ENCODE measurements at regions not wholly inside any gene's neighbourhood (a gene's known extent, or its start where the extent isn't known, plus 50 kb on each side); places are given as distances from the start of the nearest gene placed in this dataset.
A peak's percentile ranks its signal among the peaks of the same experiment; 100 is the strongest.

- 0 out of 2 replicates have a peak, but pooled peaks have one; percentile 12 for TF ChIP-seq USF1 (IDR thresholded peaks at IDR 0.05)
- no peak for TF ChIP-seq NFIC (IDR thresholded peaks at IDR 0.05)
- peak; percentile 38; the same call in 1 of the 2 replicates for TF ChIP-seq MAX (IDR thresholded peaks at IDR 0.05)
- peak; percentile 11; the same call in 1 of the 2 replicates for TF ChIP-seq TEAD4 (IDR thresholded peaks at IDR 0.05)
- TF ChIP-seq CREB1 (IDR thresholded peaks at IDR 0.05; ENCODE audit: low read depth), result no peak
- TF ChIP-seq EP300 (IDR thresholded peaks at IDR 0.05; ENCODE audit: borderline replicate concordance), result peak; percentile 34; the same call in 1 of the 2 replicates
- TF ChIP-seq ZBTB7A (IDR thresholded peaks at IDR 0.05; ENCODE audit: low read depth), result no peak
- peak; percentile 80 for TF ChIP-seq TCF12 (IDR thresholded peaks at IDR 0.05; ENCODE audit: low read depth)
These were observed 81.3 kb downstream of the GADD45G start for GRCh38 chr9:89686126-89686525.

GRCh38 chr9:89686621-89687020, 81.8 kb downstream of the GADD45G start:
- TF ChIP-seq EGR1 (IDR thresholded peaks at IDR 0.05), result no peak
- no peak for TF ChIP-seq RAD21 (IDR thresholded peaks at IDR 0.05; ENCODE audit: low read depth)

GRCh38 chr9:89687188-89687587, 82.4 kb downstream of the GADD45G start:
- TF ChIP-seq YY1 (IDR thresholded peaks at IDR 0.05; ENCODE audit: low read depth) (no peak), TAF1 (IDR thresholded peaks at IDR 0.05; ENCODE audit: low read depth) (no peak), ZBTB7A (IDR thresholded peaks at IDR 0.05; ENCODE audit: low read depth) (no peak), RAD21 (IDR thresholded peaks at IDR 0.05; ENCODE audit: low read depth) (no peak)

- TF ChIP-seq YY1 (IDR thresholded peaks at IDR 0.05; ENCODE audit: low read depth) (no peak), USF1 (IDR thresholded peaks at IDR 0.05) (no peak), TAF1 (IDR thresholded peaks at IDR 0.05; ENCODE audit: low read depth) (no peak), CREB1 (IDR thresholded peaks at IDR 0.05; ENCODE audit: low read depth) (no peak), TEAD4 (IDR thresholded peaks at IDR 0.05) (no peak), FOXM1 (IDR thresholded peaks at IDR 0.05; ENCODE audit: borderline replicate concordance, low read depth) (no peak), TCF12 (IDR thresholded peaks at IDR 0.05; ENCODE audit: low read depth) (no peak), ZBTB7A (IDR thresholded peaks at IDR 0.05; ENCODE audit: low read depth) (no peak), REST (IDR thresholded peaks at IDR 0.05; ENCODE audit: low read depth) (no peak), MAX (IDR thresholded peaks at IDR 0.05) (no peak), RAD21 (IDR thresholded peaks at IDR 0.05; ENCODE audit: low read depth) (no peak), NFIC (IDR thresholded peaks at IDR 0.05) (no peak), CEBPB (IDR thresholded peaks at IDR 0.05) (no peak), EGR1 (IDR thresholded peaks at IDR 0.05) (no peak), EP300 (IDR thresholded peaks at IDR 0.05; ENCODE audit: borderline replicate concordance) (no peak)
These were observed 83.0 kb downstream of the GADD45G start for GRCh38 chr9:89687848-89688247.

GRCh38 chr9:89690334-89690912, 85.6 kb downstream of the GADD45G start:
- TF ChIP-seq YY1 (IDR thresholded peaks at IDR 0.05; ENCODE audit: low read depth), result no peak
- TF ChIP-seq RAD21 (IDR thresholded peaks at IDR 0.05; ENCODE audit: low read depth), result no peak
- no peak for TF ChIP-seq FOXM1 (IDR thresholded peaks at IDR 0.05; ENCODE audit: borderline replicate concordance, low read depth)
- TF ChIP-seq USF1 (IDR thresholded peaks at IDR 0.05), result no peak
- TF ChIP-seq REST (IDR thresholded peaks at IDR 0.05; ENCODE audit: low read depth), result no peak
- no peak for TF ChIP-seq CEBPB (IDR thresholded peaks at IDR 0.05)
- no peak for TF ChIP-seq TEAD4 (IDR thresholded peaks at IDR 0.05)
- no peak for TF ChIP-seq ZBTB7A (IDR thresholded peaks at IDR 0.05; ENCODE audit: low read depth)
- no peak for TF ChIP-seq MAX (IDR thresholded peaks at IDR 0.05)
- TF ChIP-seq TCF12 (IDR thresholded peaks at IDR 0.05; ENCODE audit: low read depth), result no peak
- TF ChIP-seq EGR1 (IDR thresholded peaks at IDR 0.05), result no peak

- TF ChIP-seq EP300 (IDR thresholded peaks at IDR 0.05; ENCODE audit: borderline replicate concordance) (no peak), MAX (IDR thresholded peaks at IDR 0.05) (no peak), RAD21 (IDR thresholded peaks at IDR 0.05; ENCODE audit: low read depth) (no peak), TCF12 (IDR thresholded peaks at IDR 0.05; ENCODE audit: low read depth) (no peak), ZBTB7A (IDR thresholded peaks at IDR 0.05; ENCODE audit: low read depth) (no peak), FOXM1 (IDR thresholded peaks at IDR 0.05; ENCODE audit: borderline replicate concordance, low read depth) (no peak), EGR1 (IDR thresholded peaks at IDR 0.05) (no peak), YY1 (IDR thresholded peaks at IDR 0.05; ENCODE audit: low read depth) (no peak), NFIC (IDR thresholded peaks at IDR 0.05) (no peak), TEAD4 (IDR thresholded peaks at IDR 0.05) (no peak), USF1 (IDR thresholded peaks at IDR 0.05) (no peak), REST (IDR thresholded peaks at IDR 0.05; ENCODE audit: low read depth) (no peak), CREB1 (IDR thresholded peaks at IDR 0.05; ENCODE audit: low read depth) (no peak)
These were observed 90.7 kb downstream of the GADD45G start for GRCh38 chr9:89695441-89695891.
